ENCODE measurements at regions not wholly inside any gene's neighbourhood (a gene's known extent, or its start where the extent isn't known, plus 50 kb on each side); places are given as distances from the start of the nearest gene placed in this dataset.

- DNase-seq (ENCODE audit: low read depth in 1 of 2, low spot score in 1 of 2) = no peak
- Histone ChIP-seq H3K27ac (replicated peaks) (no peak overlapping the region), H3K27me3 (ENCODE audit: insufficient read depth, poor library complexity, severe bottlenecking) (no peaks in the 10 kb centered on the region), H3K4me3 (replicated peaks; ENCODE audit: insufficient read depth, low read length) (no peak overlapping the region)
- no peak for TF ChIP-seq POLR2AphosphoS5 (IDR thresholded peaks at IDR 0.05; ENCODE audit: low read depth)
- TF ChIP-seq, protein P1, sequence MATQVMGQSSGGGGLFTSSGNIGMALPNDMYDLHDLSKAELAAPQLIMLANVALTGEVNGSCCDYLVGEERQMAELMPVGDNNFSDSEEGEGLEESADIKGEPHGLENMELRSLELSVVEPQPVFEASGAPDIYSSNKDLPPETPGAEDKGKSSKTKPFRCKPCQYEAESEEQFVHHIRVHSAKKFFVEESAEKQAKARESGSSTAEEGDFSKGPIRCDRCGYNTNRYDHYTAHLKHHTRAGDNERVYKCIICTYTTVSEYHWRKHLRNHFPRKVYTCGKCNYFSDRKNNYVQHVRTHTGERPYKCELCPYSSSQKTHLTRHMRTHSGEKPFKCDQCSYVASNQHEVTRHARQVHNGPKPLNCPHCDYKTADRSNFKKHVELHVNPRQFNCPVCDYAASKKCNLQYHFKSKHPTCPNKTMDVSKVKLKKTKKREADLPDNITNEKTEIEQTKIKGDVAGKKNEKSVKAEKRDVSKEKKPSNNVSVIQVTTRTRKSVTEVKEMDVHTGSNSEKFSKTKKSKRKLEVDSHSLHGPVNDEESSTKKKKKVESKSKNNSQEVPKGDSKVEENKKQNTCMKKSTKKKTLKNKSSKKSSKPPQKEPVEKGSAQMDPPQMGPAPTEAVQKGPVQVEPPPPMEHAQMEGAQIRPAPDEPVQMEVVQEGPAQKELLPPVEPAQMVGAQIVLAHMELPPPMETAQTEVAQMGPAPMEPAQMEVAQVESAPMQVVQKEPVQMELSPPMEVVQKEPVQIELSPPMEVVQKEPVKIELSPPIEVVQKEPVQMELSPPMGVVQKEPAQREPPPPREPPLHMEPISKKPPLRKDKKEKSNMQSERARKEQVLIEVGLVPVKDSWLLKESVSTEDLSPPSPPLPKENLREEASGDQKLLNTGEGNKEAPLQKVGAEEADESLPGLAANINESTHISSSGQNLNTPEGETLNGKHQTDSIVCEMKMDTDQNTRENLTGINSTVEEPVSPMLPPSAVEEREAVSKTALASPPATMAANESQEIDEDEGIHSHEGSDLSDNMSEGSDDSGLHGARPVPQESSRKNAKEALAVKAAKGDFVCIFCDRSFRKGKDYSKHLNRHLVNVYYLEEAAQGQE (IDR thresholded peaks at IDR 0.05; ENCODE audit: insufficient replicate concordance, low read depth) = no peak
- no peak for TF ChIP-seq GABPA (IDR thresholded peaks at IDR 0.05; ENCODE audit: low read depth)
- TF ChIP-seq CTCF (IDR thresholded peaks at IDR 0.05; ENCODE audit: insufficient read depth, low read length) = no peak
- no peak for TF ChIP-seq SPI1 (IDR thresholded peaks at IDR 0.05; ENCODE audit: borderline replicate concordance, low read depth)
Measured at GRCh38 chr1:17990401-17990800, 117.2 kb upstream of the IGSF21 start.

DNA sequence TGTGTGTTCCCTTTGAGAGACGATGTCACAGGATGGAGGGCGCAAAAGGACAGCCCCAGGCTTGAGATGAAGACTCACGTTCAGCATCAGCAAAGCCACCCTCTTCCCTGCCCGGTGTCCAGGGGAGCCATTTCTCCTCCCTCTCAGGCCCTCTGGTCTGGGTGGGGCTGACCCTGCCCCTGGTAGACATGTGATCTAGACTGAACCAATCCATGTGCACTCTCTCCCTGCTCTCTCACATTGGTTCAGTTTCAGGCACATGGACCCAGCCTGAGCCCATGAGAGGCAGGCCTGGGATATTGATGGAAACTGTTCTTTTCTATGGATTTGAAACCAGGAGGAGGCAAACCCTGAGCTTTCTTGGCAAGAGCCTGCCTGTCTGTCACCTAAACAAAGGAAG is 115.6 kb upstream of the IGSF21 start:
- Histone ChIP-seq H3K4me3 (replicated peaks; ENCODE audit: insufficient read depth, low read length) (no peak overlapping the region), H3K27me3 (ENCODE audit: insufficient read depth, poor library complexity, severe bottlenecking) (no peaks in the 10 kb centered on the region), H3K27ac (replicated peaks) (no peak overlapping the region)
- DNase-seq (ENCODE audit: low read depth in 1 of 2, low spot score in 1 of 2) = no peak
- no peak for TF ChIP-seq GABPA (IDR thresholded peaks at IDR 0.05; ENCODE audit: low read depth)
- no peak for TF ChIP-seq SPI1 (IDR thresholded peaks at IDR 0.05; ENCODE audit: borderline replicate concordance, low read depth)
- no peak for TF ChIP-seq CTCF (IDR thresholded peaks at IDR 0.05; ENCODE audit: insufficient read depth, low read length)
- TF ChIP-seq, protein P1 (IDR thresholded peaks at IDR 0.05; ENCODE audit: insufficient replicate concordance, low read depth) = no peak
- TF ChIP-seq POLR2AphosphoS5 (IDR thresholded peaks at IDR 0.05; ENCODE audit: low read depth) = no peak

DNA sequence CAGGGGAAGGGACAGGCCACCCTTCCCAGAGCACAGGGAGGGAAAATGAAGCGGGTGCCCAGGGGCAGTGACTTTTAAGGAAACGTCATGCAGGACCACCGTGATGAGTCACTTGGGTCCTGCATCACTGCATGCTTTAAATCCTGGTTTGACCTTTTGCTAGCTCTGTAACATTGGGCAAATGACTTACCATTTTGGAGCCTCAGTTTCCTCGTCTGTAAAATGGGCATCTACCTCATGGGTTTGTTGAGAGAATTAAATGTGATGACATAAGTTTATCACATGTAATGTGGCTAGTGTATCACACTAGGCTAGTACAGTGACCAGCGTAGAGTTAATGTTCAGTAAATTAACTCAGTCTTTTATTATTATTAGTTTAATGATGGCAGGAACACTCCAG is 114.8 kb upstream of the IGSF21 start:
- Histone ChIP-seq H3K27me3 (ENCODE audit: insufficient read depth, poor library complexity, severe bottlenecking) (no peaks in the 10 kb centered on the region), H3K4me3 (replicated peaks; ENCODE audit: insufficient read depth, low read length) (no peak overlapping the region), H3K27ac (replicated peaks) (no peak overlapping the region)
- DNase-seq (ENCODE audit: low read depth in 1 of 2, low spot score in 1 of 2) = no peak
- TF ChIP-seq CTCF (IDR thresholded peaks at IDR 0.05; ENCODE audit: insufficient read depth, low read length) (no peak), GABPA (IDR thresholded peaks at IDR 0.05; ENCODE audit: low read depth) (no peak), POLR2AphosphoS5 (IDR thresholded peaks at IDR 0.05; ENCODE audit: low read depth) (no peak), SPI1 (IDR thresholded peaks at IDR 0.05; ENCODE audit: borderline replicate concordance, low read depth) (no peak)
- TF ChIP-seq, protein P1 (IDR thresholded peaks at IDR 0.05; ENCODE audit: insufficient replicate concordance, low read depth) = no peak
